ENCODE measurements at regions not wholly inside any gene's neighbourhood (a gene's known extent, or its start where the extent isn't known, plus 50 kb on each side); places are given as distances from the start of the nearest gene placed in this dataset.

GRCh38 chr22:26779108-26779507 is 121.7 kb downstream of the MIAT start:
- ChIA-PET POLR2A (ENCODE audit: low non-redundant PET) (no interaction called here), CTCF (no interaction called here)
- Histone ChIP-seq H3K36me3 (ENCODE audit: insufficient read depth, low read length, poor library complexity, severe bottlenecking) (no peaks in the 10 kb centered on the region), H3K27ac (ENCODE audit: low read depth, low read length, poor library complexity, severe bottlenecking) (no peak overlapping the region), H3K9me3 (ENCODE audit: low read depth, low read length, poor library complexity, severe bottlenecking) (no peaks in the 10 kb centered on the region), H3K4me1 (ENCODE audit: insufficient read depth, low read length, poor library complexity, severe bottlenecking) (no peaks in the 10 kb centered on the region), H3K27me3 (replicated peaks; ENCODE audit: insufficient read depth, low read depth, low read length, poor library complexity) (no peaks in the 10 kb centered on the region), H3K4me3 (ENCODE audit: low read depth, low read length, poor library complexity, severe bottlenecking) (no peak overlapping the region)
- no TSS peak for BruUV-seq (replicated peaks)
- TF ChIP-seq CTCF (conservative IDR thresholded peaks at IDR 0.05; ENCODE audit: low read depth, low read length), result no peak
- TF ChIP-seq EZH2 (IDR thresholded peaks at IDR 0.05; ENCODE audit: borderline replicate concordance, low read depth, low read length, poor library complexity, severe bottlenecking), result no peak
- intact Hi-C loops (cut with micrococcal nuclease; ENCODE audit: unreplicated experiment), result no loop called here
- no peak for DNase-seq (ENCODE audit: low spot score)

DNA sequence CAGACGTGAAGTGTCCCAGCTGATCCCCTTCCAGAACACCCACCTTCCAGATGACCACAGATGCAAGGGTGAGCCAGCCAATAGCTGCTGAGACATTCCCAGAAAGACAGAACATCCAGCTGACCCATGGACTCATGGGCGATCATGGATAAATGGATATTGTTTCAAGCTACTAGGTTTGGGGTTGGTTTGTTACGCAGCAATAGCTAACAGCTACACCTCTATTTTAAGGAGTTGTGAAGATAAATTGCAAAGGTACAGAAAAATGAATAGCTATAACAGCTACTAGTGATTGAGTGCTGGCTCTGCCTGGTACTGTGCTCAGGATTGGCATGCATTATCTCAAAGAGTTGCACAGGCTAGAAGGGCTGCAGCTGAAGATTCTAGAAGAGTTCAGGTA is 122.5 kb downstream of the MIAT start:
- BruUV-seq (replicated peaks), result no TSS peak
- POLR2A ChIA-PET (ENCODE audit: low non-redundant PET), result no interaction called here
- CTCF ChIA-PET, result no interaction called here

DNA sequence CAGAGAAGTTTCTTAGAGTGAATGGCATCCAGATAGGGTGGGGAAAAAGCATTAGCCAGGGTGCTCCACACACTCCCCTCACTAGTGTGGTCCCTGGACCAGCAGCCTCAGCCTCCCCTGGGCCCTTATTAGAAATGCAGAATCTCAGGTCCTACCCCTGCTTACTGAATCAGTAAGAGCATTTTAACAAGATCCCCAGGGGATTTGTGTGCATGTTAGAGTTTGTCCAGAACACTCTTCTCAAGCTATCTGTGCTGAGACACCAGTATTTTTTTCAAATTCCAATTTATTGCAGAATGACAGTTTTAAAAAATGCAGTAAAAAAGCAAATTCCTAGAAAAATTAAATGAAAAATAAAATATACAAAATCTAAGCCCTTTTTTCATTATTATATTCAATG is 123.1 kb downstream of the MIAT start:
- Histone ChIP-seq H3K4me1 (ENCODE audit: insufficient read depth, low read length, poor library complexity, severe bottlenecking) (peaks cover 4% of the 10 kb centered on the region), H3K27ac (ENCODE audit: low read depth, low read length, poor library complexity, severe bottlenecking) (no peak overlapping the region), H3K27me3 (replicated peaks; ENCODE audit: insufficient read depth, low read depth, low read length, poor library complexity) (no peaks in the 10 kb centered on the region), H3K36me3 (ENCODE audit: insufficient read depth, low read length, poor library complexity, severe bottlenecking) (no peaks in the 10 kb centered on the region), H3K9me3 (ENCODE audit: low read depth, low read length, poor library complexity, severe bottlenecking) (no peaks in the 10 kb centered on the region), H3K4me3 (ENCODE audit: low read depth, low read length, poor library complexity, severe bottlenecking) (no peak overlapping the region)
- POLR2A ChIA-PET (ENCODE audit: low non-redundant PET), result no interaction called here
- no TSS peak for BruUV-seq (replicated peaks)
- CTCF ChIA-PET, result no interaction called here
- intact Hi-C loops (cut with micrococcal nuclease; ENCODE audit: unreplicated experiment), result no loop called here
- TF ChIP-seq CTCF (conservative IDR thresholded peaks at IDR 0.05; ENCODE audit: low read depth, low read length) (no peak), EZH2 (IDR thresholded peaks at IDR 0.05; ENCODE audit: borderline replicate concordance, low read depth, low read length, poor library complexity, severe bottlenecking) (no peak)
- DNase-seq (ENCODE audit: low spot score), result no peak

More for the DNA sequence above, 122.5 kb downstream of the MIAT start:
- Histone ChIP-seq H3K4me3 (ENCODE audit: low read depth, low read length, poor library complexity, severe bottlenecking) (no peak overlapping the region), H3K4me1 (ENCODE audit: insufficient read depth, low read length, poor library complexity, severe bottlenecking) (no peaks in the 10 kb centered on the region), H3K9me3 (ENCODE audit: low read depth, low read length, poor library complexity, severe bottlenecking) (no peaks in the 10 kb centered on the region), H3K27ac (ENCODE audit: low read depth, low read length, poor library complexity, severe bottlenecking) (no peak overlapping the region), H3K27me3 (replicated peaks; ENCODE audit: insufficient read depth, low read depth, low read length, poor library complexity) (no peaks in the 10 kb centered on the region), H3K36me3 (ENCODE audit: insufficient read depth, low read length, poor library complexity, severe bottlenecking) (no peaks in the 10 kb centered on the region)
- no peak for TF ChIP-seq CTCF (conservative IDR thresholded peaks at IDR 0.05; ENCODE audit: low read depth, low read length)
- no peak for TF ChIP-seq EZH2 (IDR thresholded peaks at IDR 0.05; ENCODE audit: borderline replicate concordance, low read depth, low read length, poor library complexity, severe bottlenecking)
- DNase-seq (ENCODE audit: low spot score), result no peak
- intact Hi-C loops (cut with micrococcal nuclease; ENCODE audit: unreplicated experiment), result no loop called here

Data from A673 (cell line).